Body of pancreas (tissue), 4 donors: ENCODE measurements at regions not wholly inside any gene's neighbourhood (a gene's known extent, or its start where the extent isn't known, plus 50 kb on each side); places are given as distances from the start of the nearest gene placed in this dataset.

Experiments used
- POLR2A ChIP-seq, 3 donors: fragments of 450-650 bp; IDR thresholded peaks; one replicate each; pipeline ENCODE4 v1.6.1; 2016; ENCODE audit warnings: antibody characterized with exemption in 3 of 3, mild to moderate bottlenecking in 2 of 3
- TF ChIP-seq, protein P1 (sequence below), 7 experiments: fragments of 450-650 bp in 4 of 7; fragments of 200-600 bp in 3 of 7; sonication (generic) in 3 of 7; IDR thresholded peaks; one replicate each; pipeline ENCODE4 v1.5.1; 2016 to 2019; ENCODE audit warnings: antibody characterized with exemption in 7 of 7

DNA sequence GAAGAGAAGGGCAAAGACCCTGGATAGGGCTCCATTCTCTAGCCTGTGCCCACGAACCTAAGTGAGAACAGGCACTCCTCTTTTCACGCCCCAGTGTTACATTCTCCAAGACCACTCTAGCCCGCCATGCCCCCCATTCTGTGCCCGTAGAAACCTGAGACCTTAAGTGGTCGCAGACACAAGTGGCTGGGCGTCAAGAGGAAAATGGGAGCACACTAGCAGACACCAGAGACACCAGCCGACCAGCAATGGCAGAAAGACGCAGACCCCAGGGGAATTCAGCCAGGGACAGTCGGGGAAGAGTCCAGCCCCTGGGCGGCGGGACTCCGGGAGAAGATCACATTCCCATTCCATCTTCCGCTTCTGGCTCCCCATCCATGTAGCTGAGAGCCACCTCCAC is 2027.9 kb downstream of the PCDH7 start:
- TF ChIP-seq POLR2A (IDR thresholded peaks at IDR 0.05) = no peak
- TF ChIP-seq, protein P1, sequence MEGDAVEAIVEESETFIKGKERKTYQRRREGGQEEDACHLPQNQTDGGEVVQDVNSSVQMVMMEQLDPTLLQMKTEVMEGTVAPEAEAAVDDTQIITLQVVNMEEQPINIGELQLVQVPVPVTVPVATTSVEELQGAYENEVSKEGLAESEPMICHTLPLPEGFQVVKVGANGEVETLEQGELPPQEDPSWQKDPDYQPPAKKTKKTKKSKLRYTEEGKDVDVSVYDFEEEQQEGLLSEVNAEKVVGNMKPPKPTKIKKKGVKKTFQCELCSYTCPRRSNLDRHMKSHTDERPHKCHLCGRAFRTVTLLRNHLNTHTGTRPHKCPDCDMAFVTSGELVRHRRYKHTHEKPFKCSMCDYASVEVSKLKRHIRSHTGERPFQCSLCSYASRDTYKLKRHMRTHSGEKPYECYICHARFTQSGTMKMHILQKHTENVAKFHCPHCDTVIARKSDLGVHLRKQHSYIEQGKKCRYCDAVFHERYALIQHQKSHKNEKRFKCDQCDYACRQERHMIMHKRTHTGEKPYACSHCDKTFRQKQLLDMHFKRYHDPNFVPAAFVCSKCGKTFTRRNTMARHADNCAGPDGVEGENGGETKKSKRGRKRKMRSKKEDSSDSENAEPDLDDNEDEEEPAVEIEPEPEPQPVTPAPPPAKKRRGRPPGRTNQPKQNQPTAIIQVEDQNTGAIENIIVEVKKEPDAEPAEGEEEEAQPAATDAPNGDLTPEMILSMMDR (IDR thresholded peaks at IDR 0.05) = no peak
